GM19452 (cell line): ENCODE measurements at regions not wholly inside any gene's neighbourhood (a gene's known extent, or its start where the extent isn't known, plus 50 kb on each side); places are given as distances from the start of the nearest gene placed in this dataset.
"Not testable (repeated sequence)": the region's sequence is repeated elsewhere in the genome, so short reads cannot be mapped to it uniquely, and the experiment has no call there.

Source experiments
- ATAC-seq: cut with Tn5 transposase; IDR thresholded peaks from one replicate; pipeline ENCODE4 v1.9.1; 2021; ENCODE audit not compliant: unreplicated experiment

GRCh38 chr9:39663020-39663419 lies 307.6 kb downstream of the SPATA31A1 start:
- ATAC-seq, result not testable (repeated sequence)

GRCh38 chr9:39663713-39664112 lies 308.2 kb downstream of the SPATA31A1 start:
- peak; percentile 68 for ATAC-seq

GRCh38 chr9:39665020-39665419 lies 309.6 kb downstream of the SPATA31A1 start:
- not testable (repeated sequence) for ATAC-seq

- ATAC-seq, result not testable (repeated sequence)
These were observed 319.2 kb downstream of the SPATA31A1 start for GRCh38 chr9:39674437-39675210.

GRCh38 chr9:39675211-39675553 lies 319.7 kb downstream of the SPATA31A1 start:
- ATAC-seq, result not testable (repeated sequence)

- not testable (repeated sequence) for ATAC-seq
These were observed 323.2 kb downstream of the SPATA31A1 start for GRCh38 chr9:39678534-39679263.

- ATAC-seq, result not testable (repeated sequence)
These were observed 325.4 kb downstream of the SPATA31A1 start for GRCh38 chr9:39680694-39681401.

- ATAC-seq, result not testable (repeated sequence)
These were observed 373.4 kb downstream of the SPATA31A1 start for GRCh38 chr9:39728862-39729261.

GRCh38 chr9:39744898-39745297 lies 389.4 kb downstream of the SPATA31A1 start:
- ATAC-seq, result not testable (repeated sequence)

- not testable (repeated sequence) for ATAC-seq
These were observed 420.1 kb downstream of the SPATA31A1 start for GRCh38 chr9:39775570-39775969.

GRCh38 chr9:39791356-39791755 lies 435.9 kb downstream of the SPATA31A1 start:
- peak; percentile 94 for ATAC-seq

- ATAC-seq, result not testable (repeated sequence)
These were observed 442.5 kb downstream of the SPATA31A1 start for GRCh38 chr9:39797935-39798334.

- not testable (repeated sequence) for ATAC-seq
These were observed 443.8 kb downstream of the SPATA31A1 start for GRCh38 chr9:39799252-39799651.

GRCh38 chr9:39802561-39802960 lies 447.1 kb downstream of the SPATA31A1 start:
- ATAC-seq, result not testable (repeated sequence)

- not testable (repeated sequence) for ATAC-seq
These were observed 454.1 kb downstream of the SPATA31A1 start for GRCh38 chr9:39809401-39810226.

- not testable (repeated sequence) for ATAC-seq
These were observed 454.9 kb downstream of the SPATA31A1 start for GRCh38 chr9:39810401-39810800.

- not testable (repeated sequence) for ATAC-seq
These were observed 456.1 kb downstream of the SPATA31A1 start for GRCh38 chr9:39811615-39812014.

- not testable (repeated sequence) for ATAC-seq
These were observed 473.0 kb downstream of the SPATA31A1 start for GRCh38 chr9:39828457-39828856.
